ENCODE measurements at regions not wholly inside any gene's neighbourhood (a gene's known extent, or its start where the extent isn't known, plus 50 kb on each side); places are given as distances from the start of the nearest gene placed in this dataset.

DNA sequence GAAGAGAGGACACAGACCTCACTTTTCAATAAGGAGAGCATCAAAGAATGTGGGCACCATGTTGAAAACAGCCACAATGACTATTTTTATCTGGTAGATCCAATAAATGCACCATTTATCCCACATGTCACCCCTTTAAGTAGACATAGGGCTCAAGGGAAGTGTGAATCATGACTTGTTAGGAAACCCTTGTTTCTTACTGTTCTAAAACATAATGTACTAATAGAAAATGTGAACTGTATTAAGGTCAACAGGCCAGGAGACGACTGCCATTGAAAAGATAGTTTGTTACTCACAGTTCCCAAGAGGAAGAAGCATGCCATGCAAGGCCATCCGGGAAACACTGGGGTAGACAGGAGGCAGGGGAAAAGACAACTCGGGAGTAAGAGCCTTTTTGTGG, 137.7 kb downstream of the EN1 start:
- ChIA-PET RAD21 (ENCODE audit: unreplicated experiment) (no interaction called here), CTCF (no interaction called here), SMC1A (ENCODE audit: uncharacterized antibody, unreplicated experiment) (no interaction called here), POLR2A (no interaction called here)
- no peaks in the 10 kb centered on the region for H3K36me3 ChIP-seq (ENCODE audit: control insufficient read depth in 2 of 2, insufficient read depth in 2 of 2, low read length in 1 of 2)
- no peak overlapping the region for H3K9ac ChIP-seq (ENCODE audit: control insufficient read depth, insufficient read depth, low read length)
- H3K4me1 ChIP-seq (ENCODE audit: control insufficient read depth, insufficient read depth, low read length) = no peaks in the 10 kb centered on the region
- no peaks in the 10 kb centered on the region for H3K79me2 ChIP-seq (ENCODE audit: control insufficient read depth, insufficient read depth, low read length)
- H3K4me3 ChIP-seq = no peak overlapping the region
- H3K4me2 ChIP-seq (ENCODE audit: control insufficient read depth, insufficient read depth) = no peak overlapping the region
- intact Hi-C loops (cut with micrococcal nuclease; ENCODE audit: unreplicated experiment) = no loop called here
- H3K27me3 ChIP-seq (replicated peaks in 1 of 2; ENCODE audit: control insufficient read depth in 2 of 2, insufficient read depth in 2 of 2, low read length in 1 of 2) = no peaks in the 10 kb centered on the region
- FAIRE-seq = no peak
- WGBS (ENCODE audit: insufficient coverage, insufficient replicate concordance, low lambda C conversion rate, missing lambda C conversion rate) = 16% methylated on average over 3 of the region's 3 CpGs
- no peak for ATAC-seq
- in situ Hi-C loops (cut with MboI) = no loop called here
- no peak for DNase-seq (ENCODE audit: low read depth, low spot score)
- BruUV-seq (replicated peaks) = no TSS peak
- H3K27ac ChIP-seq (ENCODE audit: control insufficient read depth, insufficient read depth) = no peak overlapping the region
- TF ChIP-seq ZBED1 (IDR thresholded peaks at IDR 0.05; ENCODE audit: borderline replicate concordance) = no peak
- TF ChIP-seq EGR1 (IDR thresholded peaks at IDR 0.05; ENCODE audit: borderline replicate concordance in 1 of 2, low read depth in 2 of 2, low read length in 2 of 2) = no peak
- TF ChIP-seq, protein P1, sequence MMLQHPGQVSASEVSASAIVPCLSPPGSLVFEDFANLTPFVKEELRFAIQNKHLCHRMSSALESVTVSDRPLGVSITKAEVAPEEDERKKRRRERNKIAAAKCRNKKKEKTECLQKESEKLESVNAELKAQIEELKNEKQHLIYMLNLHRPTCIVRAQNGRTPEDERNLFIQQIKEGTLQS (IDR thresholded peaks at IDR 0.05; ENCODE audit: borderline replicate concordance, extremely low read depth, low read depth, low read length) = no peak
- H3K9me3 ChIP-seq (replicated peaks; ENCODE audit: control insufficient read depth, insufficient read depth, low read length) = no peaks in the 10 kb centered on the region
- no peaks in the 10 kb centered on the region for H4K20me1 ChIP-seq (ENCODE audit: control insufficient read depth, insufficient read depth)
- H2AFZ ChIP-seq (ENCODE audit: control insufficient read depth, low read depth, low read length) = no peak overlapping the region

DNA sequence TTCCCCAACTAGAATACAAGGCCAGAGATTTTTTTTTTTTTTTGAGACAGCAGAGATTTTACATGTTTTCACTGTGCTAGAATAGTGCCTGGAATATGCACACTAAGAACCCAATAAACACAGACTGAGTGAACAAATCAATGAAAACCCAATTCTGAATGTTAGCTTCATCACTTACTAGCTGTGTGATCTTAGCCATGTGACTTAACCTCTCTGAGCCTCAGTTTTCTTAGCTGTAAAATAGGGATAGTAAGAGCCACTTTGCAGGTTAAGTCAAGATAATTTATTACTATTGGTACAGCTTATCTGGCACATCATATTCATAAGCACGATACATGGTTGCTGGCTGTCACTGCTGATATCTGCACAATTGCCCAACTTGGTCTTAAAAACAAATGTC, 140.6 kb downstream of the EN1 start:
- Histone ChIP-seq H3K4me1 (ENCODE audit: control insufficient read depth, insufficient read depth, low read length) (no peaks in the 10 kb centered on the region), H3K36me3 (ENCODE audit: control insufficient read depth in 2 of 2, insufficient read depth in 2 of 2, low read length in 1 of 2) (no peaks in the 10 kb centered on the region), H3K9ac (ENCODE audit: control insufficient read depth, insufficient read depth, low read length) (no peak overlapping the region), H3K9me3 (replicated peaks; ENCODE audit: control insufficient read depth, insufficient read depth, low read length) (no peaks in the 10 kb centered on the region), H2AFZ (ENCODE audit: control insufficient read depth, low read depth, low read length) (no peak overlapping the region), H3K4me2 (ENCODE audit: control insufficient read depth, insufficient read depth) (no peak overlapping the region), H3K27me3 (replicated peaks in 1 of 2; ENCODE audit: control insufficient read depth in 2 of 2, insufficient read depth in 2 of 2, low read length in 1 of 2) (no peaks in the 10 kb centered on the region), H3K4me3 (no peak overlapping the region), H3K79me2 (ENCODE audit: control insufficient read depth, insufficient read depth, low read length) (no peaks in the 10 kb centered on the region), H3K27ac (ENCODE audit: control insufficient read depth, insufficient read depth) (no peak overlapping the region), H4K20me1 (ENCODE audit: control insufficient read depth, insufficient read depth) (no peaks in the 10 kb centered on the region)
- BruUV-seq (replicated peaks) = no TSS peak
- CTCF ChIA-PET = no interaction called here
- in situ Hi-C loops (cut with MboI) = no loop called here
- SMC1A ChIA-PET (ENCODE audit: uncharacterized antibody, unreplicated experiment) = no interaction called here
- TF ChIP-seq IRF4 (IDR thresholded peaks at IDR 0.05; ENCODE audit: low read depth, low read length) (no peak), MYC (IDR thresholded peaks at IDR 0.05; ENCODE audit: insufficient read depth, insufficient read length, insufficient replicate concordance, low read length, severe bottlenecking) (no peak)
- TF ChIP-seq, protein P2, sequence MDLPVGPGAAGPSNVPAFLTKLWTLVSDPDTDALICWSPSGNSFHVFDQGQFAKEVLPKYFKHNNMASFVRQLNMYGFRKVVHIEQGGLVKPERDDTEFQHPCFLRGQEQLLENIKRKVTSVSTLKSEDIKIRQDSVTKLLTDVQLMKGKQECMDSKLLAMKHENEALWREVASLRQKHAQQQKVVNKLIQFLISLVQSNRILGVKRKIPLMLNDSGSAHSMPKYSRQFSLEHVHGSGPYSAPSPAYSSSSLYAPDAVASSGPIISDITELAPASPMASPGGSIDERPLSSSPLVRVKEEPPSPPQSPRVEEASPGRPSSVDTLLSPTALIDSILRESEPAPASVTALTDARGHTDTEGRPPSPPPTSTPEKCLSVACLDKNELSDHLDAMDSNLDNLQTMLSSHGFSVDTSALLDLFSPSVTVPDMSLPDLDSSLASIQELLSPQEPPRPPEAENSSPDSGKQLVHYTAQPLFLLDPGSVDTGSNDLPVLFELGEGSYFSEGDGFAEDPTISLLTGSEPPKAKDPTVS (IDR thresholded peaks at IDR 0.05; ENCODE audit: low read depth, low read length) = no peak
- TF ChIP-seq, protein P3, sequence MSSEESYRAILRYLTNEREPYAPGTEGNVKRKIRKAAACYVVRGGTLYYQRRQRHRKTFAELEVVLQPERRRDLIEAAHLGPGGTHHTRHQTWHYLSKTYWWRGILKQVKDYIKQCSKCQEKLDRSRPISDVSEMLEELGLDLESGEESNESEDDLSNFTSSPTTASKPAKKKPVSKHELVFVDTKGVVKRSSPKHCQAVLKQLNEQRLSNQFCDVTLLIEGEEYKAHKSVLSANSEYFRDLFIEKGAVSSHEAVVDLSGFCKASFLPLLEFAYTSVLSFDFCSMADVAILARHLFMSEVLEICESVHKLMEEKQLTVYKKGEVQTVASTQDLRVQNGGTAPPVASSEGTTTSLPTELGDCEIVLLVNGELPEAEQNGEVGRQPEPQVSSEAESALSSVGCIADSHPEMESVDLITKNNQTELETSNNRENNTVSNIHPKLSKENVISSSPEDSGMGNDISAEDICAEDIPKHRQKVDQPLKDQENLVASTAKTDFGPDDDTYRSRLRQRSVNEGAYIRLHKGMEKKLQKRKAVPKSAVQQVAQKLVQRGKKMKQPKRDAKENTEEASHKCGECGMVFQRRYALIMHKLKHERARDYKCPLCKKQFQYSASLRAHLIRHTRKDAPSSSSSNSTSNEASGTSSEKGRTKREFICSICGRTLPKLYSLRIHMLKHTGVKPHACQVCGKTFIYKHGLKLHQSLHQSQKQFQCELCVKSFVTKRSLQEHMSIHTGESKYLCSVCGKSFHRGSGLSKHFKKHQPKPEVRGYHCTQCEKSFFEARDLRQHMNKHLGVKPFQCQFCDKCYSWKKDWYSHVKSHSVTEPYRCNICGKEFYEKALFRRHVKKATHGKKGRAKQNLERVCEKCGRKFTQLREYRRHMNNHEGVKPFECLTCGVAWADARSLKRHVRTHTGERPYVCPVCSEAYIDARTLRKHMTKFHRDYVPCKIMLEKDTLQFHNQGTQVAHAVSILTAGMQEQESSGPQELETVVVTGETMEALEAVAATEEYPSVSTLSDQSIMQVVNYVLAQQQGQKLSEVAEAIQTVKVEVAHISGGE (CRISPR knock-in tag; IDR thresholded peaks at IDR 0.05) = no peak
- ATAC-seq = no peak
- no peak for DNase-seq (ENCODE audit: low read depth, low spot score)
- RAD21 ChIA-PET (ENCODE audit: unreplicated experiment) = no interaction called here
- WGBS (ENCODE audit: insufficient coverage, insufficient replicate concordance, low lambda C conversion rate, missing lambda C conversion rate) = 5% methylated on average over 1 of the region's 1 CpG
- intact Hi-C loops (cut with micrococcal nuclease; ENCODE audit: unreplicated experiment) = no loop called here
- POLR2A ChIA-PET = no interaction called here
- FAIRE-seq = no peak

Measured in GM12878 (cell line).